ENCODE measurements at regions not wholly inside any gene's neighbourhood (a gene's known extent, or its start where the extent isn't known, plus 50 kb on each side); places are given as distances from the start of the nearest gene placed in this dataset.
"Not testable (repeated sequence)": the region's sequence is repeated elsewhere in the genome, so short reads cannot be mapped to it uniquely, and the experiment has no call there.

DNA sequence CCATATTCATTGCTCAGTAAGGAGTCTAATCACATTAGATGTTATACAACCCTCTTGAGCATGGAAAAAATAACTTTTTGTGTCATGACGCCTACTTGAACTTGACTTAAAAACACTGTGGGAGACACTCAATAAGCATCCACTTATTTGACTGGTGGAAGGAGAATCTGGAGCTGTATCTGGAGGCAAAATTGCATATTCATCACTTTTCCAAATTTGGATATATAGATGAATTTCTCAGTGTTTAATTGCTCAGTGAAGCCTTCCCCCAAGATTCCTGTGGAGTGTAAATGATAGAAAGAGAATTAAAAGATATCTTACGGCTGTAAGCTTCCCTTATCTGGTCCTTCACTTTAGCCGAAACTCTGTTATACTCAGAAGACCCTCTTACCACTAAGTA lies 610.7 kb upstream of the ADGRL2 start:
- no peak for DNase-seq

DNA sequence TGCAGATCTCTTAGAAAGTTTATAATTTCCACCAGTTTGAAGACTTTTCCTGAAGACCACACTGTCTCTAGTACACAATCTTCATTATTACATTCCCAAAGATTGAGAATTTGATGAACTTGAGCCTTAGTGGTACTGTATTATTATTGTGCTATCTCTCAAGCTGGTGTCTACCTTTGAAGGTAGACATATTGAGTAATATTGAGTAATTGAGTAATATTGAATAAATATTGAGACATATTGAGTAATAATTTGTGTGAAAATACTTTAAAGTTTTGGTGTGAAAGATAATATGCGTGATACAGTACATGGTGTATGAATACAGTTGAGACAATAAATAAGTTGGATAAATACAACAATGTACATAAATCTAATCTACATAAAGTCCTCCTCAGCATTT lies 613.1 kb upstream of the ADGRL2 start:
- DNase-seq: no peak

DNA sequence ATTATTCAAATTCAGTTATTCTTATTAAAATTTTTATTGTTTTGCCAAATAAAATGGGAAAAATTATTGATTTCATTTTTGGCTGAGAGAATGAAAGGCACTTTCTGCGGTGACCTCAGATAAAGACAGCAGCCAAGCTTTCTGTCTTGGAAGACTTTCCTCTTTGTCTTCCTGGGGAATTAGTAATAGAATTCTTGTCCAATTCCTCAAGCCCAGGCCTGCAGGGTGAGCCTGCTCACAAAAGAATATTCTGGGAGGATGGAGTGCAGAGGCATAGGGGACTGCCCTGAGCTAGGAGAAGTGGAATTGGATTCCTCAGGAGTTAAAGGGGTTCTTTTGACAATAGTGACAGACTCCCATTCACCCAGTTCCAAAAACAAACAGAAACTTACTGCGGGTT lies 614.5 kb upstream of the ADGRL2 start:
- no peak for DNase-seq

DNA sequence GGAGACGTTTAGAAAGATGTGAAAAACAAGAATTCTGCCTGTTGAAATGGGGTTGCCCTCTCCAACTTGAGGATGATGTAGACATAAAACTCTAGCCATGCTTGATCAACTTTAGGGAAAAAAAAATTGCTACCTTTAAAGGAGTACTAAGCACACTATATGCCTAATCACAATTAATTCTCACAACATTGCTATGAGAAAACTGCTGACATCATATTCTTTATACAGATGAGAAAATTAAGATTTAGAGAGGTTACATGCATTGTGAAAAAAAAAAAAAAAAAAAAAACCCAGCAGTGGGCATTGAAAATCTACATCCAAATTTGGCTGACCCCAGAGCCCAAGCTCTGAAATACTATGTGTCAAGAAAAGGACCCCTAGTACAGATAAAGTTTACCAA lies 617.2 kb upstream of the ADGRL2 start:
- no peak for DNase-seq

DNA sequence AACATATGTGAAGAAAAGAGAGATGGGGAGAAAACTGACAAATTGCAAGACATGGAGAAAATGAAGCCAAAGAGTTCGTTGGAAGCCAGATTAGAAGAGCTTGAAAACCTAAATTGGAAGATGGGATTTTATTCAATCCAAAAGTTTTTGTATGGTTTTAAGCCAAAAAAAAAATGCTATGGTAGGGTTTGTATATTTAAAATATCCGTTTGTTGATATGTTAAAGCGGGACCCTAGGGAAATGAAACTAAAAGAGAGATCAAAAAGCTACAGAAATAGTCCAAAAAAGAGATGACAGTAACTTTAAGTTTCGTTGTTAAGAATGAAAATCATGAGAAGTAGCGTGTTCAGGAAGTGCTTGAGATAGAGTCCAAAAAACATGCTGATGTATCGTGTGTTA lies 617.7 kb upstream of the ADGRL2 start:
- DNase-seq: no peak

DNA sequence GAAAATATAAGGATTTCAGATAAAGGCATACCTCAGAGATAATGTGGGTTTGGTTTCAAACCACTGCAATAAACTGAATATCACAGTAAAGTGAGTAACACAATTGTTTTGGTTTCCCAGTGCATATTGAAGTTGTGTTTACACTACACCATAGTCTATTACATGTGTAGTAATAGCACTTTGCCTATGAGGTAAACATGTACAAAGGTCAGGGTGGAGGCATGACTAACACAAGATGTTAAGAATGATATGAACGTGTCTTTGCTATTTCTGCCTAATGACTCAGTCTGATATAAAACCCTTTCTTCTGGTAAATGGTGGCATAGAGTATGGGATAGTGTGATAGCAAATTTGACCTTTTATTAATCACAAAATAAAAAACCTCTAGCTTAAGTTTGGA lies 621.5 kb upstream of the ADGRL2 start:
- no peak for DNase-seq

DNA sequence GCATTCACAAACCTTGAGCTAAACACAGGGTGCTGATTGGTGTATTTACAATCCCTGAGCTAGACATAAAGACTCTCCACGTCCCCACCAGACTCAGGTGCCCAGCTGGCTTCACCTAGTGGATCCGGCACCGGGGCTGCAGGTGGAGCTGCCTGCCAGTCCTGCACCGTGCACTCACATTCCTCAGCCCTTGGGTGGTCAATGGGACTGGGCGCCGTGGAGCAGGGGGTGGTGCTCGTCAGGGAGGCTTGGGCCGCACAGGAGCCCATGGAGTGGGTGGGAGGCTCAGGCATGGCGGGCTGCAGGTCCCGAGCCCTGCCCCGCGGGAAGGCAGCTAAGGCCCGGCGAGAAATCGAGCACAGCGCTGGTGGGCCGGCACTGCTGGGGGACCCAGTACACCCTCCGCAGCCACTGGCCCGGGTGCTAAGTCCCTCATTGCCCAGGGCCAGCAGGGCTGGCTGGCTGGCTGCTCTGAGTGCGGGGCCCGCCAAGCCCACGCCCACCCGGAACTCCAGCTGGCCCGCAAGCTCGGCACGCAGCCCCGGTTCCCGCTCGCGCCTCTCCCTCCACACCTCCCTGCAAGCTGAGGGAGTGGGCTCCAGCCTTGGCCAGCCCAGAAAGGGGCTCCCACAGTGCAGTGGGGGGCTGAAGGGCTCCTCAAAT lies 622.2 kb upstream of the ADGRL2 start:
- DNase-seq: not testable (repeated sequence)

DNA sequence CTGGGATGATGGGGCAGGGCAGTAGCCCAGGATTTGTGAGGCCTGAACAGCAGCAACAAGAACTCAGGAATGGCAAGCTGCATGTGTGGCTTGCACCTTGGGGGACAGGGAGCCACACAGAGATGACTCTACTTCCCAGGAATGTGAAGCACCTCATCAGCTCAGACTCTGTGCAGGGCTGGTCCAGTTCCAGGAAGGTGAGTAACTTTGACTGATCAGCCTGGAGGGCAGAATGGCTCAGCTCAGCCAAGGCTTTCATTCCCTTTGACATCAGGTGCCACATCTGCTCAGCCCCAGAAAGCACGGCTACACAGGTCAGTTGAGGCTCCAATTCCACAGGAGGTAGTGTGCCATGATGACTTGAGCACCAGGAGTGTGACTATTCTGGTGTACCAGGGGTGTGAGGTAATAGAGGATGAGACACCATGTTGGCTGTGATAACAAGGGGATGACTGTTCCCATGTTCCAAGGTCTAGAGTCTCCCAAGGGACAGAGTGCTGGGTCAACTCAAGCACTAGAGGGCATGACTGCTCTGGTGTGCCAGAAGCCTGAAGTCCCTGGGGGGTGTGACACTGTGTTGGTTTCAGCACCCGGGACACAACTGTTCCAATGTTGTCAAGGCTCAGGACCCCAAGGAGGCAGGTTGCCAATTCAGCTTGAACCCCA lies 625.8 kb upstream of the ADGRL2 start:
- DNase-seq: no peak

DNA sequence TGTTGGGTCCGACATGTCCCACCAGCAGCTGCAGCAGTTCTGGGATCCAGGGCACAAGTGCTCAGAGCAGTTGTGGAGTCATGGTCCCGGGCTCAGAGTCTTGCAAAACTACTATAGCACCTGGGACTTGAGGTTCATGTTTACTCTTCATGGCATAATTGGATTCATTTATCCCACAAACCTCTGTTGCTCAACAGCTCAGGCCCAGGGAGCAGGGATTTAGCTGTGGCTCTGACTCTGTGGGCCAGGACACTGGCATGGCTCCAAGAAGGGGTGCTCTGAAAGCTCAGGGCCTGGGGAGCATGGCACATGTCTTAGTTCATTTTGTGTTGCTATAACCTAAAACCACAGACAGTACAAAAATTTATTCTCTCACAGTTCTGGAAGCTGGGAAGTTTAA lies 626.7 kb upstream of the ADGRL2 start:
- DNase-seq: no peak

DNA sequence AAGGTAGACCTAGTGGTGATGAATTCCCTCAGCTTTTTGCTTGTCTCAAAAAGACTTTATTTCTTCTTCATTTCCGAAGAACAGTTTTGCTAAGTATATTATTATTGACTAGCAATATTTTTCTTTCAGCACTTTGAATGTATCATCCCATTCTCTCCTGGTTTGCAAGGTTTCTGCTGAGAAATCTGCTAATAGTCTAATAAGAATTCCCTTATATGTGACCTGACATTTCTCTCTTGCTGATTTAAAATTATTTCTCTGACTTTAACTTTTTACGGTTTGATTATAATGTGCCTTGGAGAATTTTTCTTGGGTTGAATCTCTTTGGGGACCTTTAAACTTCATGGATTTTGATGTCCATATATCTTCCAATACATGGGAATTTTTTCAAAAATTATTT lies 628.3 kb upstream of the ADGRL2 start:
- no peak for DNase-seq

DNA sequence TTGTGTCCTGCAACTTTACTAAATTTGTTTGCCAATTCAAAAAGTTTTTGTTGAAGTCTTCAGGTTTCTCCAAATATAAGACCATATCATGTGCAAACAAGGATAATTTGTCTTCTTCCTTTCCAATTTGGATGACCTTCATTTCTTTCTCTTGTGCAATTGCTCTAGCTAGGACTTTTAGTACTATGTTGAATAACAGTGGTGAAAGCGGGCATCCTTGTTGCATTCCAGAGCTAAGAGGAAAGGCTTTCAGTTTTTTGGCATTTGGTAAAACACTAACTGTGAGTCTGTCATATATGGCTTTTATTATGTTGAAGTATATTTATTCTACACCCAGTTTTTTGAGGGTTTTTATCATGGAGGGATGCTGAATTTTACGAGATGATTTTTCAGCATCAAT lies 630.0 kb upstream of the ADGRL2 start:
- DNase-seq: no peak

DNA sequence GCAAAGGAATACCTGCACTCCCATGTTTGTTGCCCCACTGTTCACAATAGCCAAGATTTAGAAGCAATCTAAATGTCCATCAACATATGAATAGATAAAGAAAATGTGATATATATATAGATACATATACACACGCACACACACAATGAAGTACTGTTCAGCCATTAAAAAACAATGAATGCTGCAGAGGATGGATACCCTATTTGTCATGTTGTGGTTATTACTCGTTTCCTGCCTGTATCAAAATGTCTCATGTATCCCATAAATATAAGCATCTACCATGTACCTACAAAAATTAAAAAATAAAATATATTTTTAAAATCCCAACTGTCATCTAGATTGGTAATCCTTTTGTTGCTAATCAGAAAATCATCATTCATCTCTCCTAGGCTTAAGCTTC lies 634.8 kb upstream of the ADGRL2 start:
- no peak for DNase-seq

DNA sequence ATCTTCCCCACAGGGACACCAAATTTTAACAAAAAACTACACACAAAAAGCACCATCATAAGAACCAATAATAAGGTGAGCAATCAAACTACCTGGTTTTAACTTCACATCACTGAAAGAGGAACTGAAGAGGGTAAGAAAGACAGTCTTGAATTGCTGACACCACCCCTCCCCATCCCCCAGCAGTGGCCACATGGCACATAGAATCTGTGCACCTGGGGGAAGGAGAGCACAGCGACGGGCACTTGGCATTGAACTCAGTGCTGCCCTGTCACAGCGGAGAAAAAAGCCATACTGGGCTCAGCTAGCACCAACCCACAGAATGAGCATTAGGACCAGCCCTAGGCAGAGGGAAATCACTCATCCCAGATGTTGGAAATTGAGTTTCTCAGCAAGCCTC lies 640.0 kb upstream of the ADGRL2 start:
- DNase-seq: no peak

DNA sequence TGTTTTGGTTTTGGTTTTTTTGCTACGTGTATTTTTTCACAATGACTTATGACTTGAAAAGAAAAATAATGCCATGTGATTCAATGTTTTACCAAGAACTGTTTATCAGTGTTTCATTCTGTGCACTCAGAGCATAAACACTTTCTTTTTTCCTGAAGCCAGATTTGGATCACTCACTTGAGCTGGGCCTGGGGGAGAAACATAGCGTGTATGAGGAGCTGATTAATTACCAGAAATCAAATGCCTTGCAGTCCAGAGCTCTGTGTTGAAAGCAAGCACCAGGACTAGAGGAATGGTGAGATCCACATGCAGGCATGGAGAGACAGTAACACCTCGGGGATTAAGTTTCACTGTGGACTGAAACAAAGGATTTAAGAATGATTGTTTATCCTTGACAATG lies 642.1 kb upstream of the ADGRL2 start:
- DNase-seq: no peak

DNA sequence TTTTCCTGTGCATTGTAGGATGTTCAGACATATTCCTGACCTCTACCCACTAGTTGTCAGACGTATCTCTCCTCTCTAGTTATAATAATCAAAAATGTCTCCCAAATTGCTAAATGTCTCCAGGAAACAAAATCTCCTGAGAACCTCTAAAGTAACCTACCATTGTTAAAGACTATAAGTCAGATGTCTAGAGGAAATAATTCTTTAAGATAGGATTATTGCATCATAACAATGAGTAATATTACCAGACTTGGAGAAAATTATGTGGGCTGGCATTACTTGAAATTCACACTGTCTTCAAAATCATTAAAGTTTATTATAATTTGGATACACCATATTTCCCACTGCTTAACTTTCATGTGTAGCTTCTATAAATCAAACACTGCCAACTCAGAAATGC lies 643.0 kb upstream of the ADGRL2 start:
- no peak for DNase-seq

DNA sequence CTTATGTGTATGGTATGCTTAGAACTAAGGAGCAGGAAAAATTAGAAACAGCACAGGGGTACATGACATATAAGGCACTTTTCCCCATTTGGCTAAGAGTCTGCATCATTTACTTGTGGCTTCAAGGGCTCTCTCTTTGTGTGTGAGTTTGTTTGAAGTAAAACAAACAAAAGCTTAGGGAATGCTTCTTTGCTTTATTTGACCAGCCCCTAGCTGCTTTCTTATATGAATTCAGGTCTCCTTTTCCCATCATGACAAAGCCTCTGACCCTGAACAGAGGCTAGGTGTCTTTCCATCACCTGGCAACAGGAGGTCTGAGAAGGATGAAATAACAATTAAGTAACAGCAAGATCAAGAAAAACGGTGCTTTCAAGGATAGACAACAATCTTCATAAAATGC lies 643.8 kb upstream of the ADGRL2 start:
- DNase-seq: no peak

DNA sequence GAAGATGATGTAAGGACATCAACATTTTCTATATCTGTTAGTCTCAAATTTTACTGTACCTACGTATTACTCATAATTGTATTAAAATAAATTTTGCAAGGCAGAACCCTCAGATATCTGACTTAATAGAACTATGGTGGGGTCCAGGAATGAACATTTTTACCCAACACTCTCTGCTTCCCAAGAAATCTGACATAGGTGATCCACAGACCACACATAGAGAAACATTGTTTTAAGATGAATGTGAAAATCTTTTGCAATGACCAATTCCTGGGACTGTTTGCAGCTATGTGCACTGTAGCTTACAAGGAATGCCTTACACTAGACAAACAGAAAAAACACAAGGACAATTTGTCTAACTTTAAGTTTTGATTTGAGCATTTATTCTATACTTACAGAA lies 645.6 kb upstream of the ADGRL2 start:
- DNase-seq: no peak

DNA sequence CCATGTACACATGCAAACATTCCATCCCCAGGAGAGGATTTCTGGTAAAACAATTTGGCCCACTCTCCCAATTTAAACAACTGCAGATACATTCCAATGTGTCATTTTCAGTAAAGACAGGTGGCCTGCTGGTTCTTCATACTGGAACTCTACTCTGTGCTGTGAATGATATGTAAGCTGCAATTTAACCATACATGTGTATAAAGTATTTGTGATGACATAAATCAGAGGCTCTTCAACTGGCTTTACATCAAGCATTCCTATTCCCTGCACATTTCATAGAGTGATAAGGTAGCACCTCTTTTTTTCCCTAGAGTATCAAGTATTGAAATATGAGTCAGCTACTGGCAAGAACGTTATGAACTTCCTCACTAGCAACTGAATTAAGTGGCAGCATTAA lies 649.5 kb upstream of the ADGRL2 start:
- no peak for DNase-seq

DNA sequence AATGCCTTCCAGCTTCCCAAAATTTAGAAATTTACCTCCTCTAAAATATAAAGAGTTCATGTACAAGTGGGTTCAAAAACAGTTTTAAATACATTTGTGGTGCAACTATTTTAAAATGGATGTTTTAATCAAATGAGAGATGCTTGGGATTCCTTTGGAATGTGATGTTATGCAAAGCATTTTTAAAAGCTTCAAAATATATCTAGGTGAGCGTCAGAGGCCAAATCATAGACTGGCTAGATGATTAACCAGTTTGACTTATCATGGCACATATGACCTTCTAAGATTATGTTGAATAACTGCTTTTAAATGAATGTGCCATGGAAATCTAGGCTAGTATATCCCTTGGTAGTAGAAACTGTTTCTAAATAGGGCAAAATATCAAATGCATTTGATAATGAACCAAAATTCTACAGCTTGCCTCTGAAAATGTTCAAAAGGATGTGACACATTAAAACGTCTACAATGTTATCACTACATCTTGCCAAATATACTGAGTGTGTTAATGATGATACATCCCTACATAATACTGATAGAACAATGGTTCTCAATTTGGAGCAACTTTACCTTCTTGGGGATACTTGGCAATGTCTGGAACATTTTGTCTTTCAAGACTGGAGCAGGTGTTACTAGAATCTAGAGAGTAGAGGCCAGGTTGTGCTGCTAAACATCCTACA lies 650.9 kb upstream of the ADGRL2 start:
- no peak for DNase-seq

DNA sequence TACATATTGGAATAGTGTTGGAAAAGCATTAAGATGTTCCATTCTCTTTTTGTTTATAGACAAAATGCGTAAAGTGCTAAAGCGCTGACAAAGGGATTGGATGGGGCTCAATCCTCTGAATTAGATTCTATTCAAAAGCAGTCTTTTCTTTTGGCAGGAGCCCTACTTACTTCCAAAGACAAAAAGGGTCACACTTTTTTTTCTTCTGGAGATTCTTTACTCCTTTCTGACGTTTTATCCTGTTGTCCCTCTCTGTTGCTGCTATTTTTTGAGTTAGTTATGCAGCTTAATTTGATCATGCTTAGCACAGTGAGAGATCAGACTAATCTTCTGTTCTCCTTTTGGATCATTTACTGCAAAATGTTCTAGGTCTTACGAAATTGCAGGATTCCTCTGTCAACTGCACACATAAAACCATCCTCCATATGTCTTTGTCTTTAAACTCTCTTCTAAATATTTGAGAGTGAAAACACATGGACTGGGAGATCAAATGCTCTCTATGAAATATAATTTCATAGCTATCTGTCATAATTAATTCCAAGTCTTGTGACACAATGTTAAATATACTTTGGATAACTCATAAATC lies 656.4 kb upstream of the ADGRL2 start:
- DNase-seq: no peak

DNA sequence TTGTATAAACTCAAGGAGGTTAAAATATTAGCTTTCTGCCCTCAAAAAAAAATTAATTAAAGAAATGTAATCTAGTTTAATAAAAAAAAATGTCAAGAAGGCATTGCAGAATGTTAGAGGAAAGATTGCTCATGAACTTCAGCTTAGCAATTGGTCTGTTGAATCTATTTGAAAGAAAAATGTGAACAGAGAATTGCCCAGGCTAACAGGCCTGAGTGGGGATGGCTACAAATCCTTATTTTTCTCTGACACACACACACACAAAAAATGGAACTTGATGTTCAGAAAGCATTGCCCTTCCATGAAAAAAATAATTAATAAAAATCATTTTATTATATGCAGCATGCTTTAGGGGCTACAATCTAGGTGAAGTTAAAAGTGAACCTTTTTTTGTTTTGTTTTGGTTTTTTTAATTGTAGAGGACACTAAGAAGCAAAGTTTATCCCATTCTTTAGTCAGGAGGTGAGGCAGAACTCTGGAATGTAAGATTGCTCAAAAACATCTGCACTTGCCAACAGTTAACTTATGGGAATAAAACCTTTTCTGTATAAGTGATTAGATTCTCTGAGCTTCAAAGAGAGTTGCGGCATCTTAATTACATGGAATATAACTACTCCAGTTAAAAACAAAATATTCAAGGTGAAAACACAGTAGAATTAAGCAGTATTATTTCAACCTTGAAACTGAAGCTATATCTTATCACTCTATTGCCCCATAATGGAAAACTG lies 658.5 kb upstream of the ADGRL2 start:
- no peak for DNase-seq

DNA sequence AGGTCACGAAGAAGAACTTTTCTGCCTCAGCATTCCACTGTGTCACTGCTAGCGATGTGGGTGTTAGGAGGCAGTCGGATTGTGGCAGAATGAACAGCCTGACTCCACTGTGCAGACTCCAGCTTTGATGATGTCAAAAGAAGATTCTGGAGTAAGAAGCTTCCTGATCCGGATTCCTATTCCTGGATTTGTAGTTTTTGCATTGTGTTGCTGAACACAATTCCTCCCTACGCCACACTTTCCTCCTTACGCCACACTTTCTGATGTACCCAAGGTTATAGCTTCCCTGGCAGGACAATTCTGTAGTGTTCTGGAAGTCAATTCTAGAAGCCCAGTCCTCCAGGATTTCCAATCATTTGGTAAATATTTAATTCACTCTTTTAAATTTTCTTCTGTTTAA lies 665.2 kb upstream of the ADGRL2 start:
- DNase-seq: no peak

DNA sequence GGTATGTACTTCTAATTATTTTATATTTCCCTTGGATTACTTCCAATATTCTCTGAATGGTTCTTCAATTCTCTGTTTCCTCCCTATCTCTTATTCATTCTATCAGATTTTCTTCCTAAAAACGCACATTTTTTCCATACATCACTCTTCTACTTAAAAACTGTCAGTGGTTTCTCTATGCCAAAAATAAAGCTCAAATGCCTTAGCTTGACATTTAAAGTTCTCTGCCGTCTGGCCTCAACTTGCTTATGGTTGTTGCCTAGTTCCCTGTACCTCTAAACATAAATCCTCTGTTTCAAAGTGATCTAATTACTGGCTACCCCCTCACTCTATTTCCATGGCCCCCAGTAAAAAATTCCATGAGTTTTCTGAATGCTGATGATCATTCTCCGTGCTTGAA lies 671.0 kb upstream of the ADGRL2 start:
- no peak for DNase-seq

DNA sequence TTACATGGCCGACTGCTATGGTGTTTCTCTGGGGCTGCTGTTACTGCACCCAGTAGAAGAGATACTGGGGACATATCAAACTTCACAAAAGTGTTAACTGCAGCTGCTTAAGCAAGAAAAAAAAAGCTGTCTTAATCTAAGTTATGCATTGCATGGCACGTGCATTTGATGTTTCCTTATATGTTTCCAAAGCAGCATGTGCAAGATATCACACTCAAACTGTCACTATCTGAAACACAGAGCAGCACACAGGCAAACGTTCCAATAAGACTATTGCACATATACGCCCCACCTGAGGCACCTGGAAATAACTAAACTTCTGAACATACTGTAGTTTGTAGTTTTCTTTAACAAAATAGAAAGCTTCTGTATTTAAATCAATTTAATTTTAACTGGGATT lies 671.4 kb upstream of the ADGRL2 start:
- no peak for DNase-seq
